B cell (primary cell): ENCODE measurements at regions not wholly inside any gene's neighbourhood (a gene's known extent, or its start where the extent isn't known, plus 50 kb on each side); places are given as distances from the start of the nearest gene placed in this dataset.

Source experiments
- ATAC-seq: fragments of 200-7000 bp; cut with Tn5 transposase; one replicate; pipeline ENCODE4 v1.10.0; 2021; ENCODE audit warnings: low read depth, mild to moderate bottlenecking, moderate number of reproducible peaks, moderate library complexity
- CTCF ChIA-PET: fragments of 350-600 bp; sonication (Branson Sonifier 250); formaldehyde crosslinking; loops from one replicate; lab custom pipeline; 2021; ENCODE audit warnings: antibody characterized with exemption, inconsistent platforms; lab: Charles Lee
- POLR2A ChIA-PET: fragments of 350-600 bp; sonication (Branson Sonifier 250); formaldehyde crosslinking; loops from one replicate; lab custom pipeline; 2021; ENCODE audit warnings: antibody characterized with exemption; lab: Charles Lee
- DNase-seq: peaks from one replicate; pipeline ENCODE4 v3.0.0; 2013
- H2AFZ ChIP-seq: 2 replicates; pipeline ENCODE4 v1.6.1; 2012; ENCODE audit warnings: mild to moderate bottlenecking, low read depth, low read length; ENCODE audit not compliant: insufficient read depth, poor library complexity, severe bottlenecking
- H3K27ac ChIP-seq, 2 donors: 1 replicate in 1 of 2; 2 replicates in 1 of 2; pipeline ENCODE4 v1.5.1; 2012 to 2013; ENCODE audit warnings: low read length in 2 of 2, mild to moderate bottlenecking in 2 of 2, moderate library complexity in 1 of 2
- H3K27me3 ChIP-seq, 4 experiments: fragments of 200-600 bp in 1 of 4; sonication (generic) in 1 of 4; replicated peaks in 1 of 4; 1 replicate in 2 of 4; 2 replicates in 2 of 4; pipeline versions ENCODE4 v1.6.1 to v1.7.0; 2013 to 2016; ENCODE audit warnings: low read length in 3 of 4, mild to moderate bottlenecking in 2 of 4, mixed read lengths in 1 of 4, moderate library complexity in 1 of 4; ENCODE audit not compliant: insufficient read depth in 4 of 4, control insufficient read depth in 3 of 4; ENCODE audit errors: control extremely low read depth in 1 of 4
- H3K36me3 ChIP-seq, 2 experiments: replicated peaks in 1 of 2; 1 replicate in 1 of 2; 2 replicates in 1 of 2; pipeline versions ENCODE4 v1.6.1 to v1.7.1; 2013; ENCODE audit warnings: low read length in 1 of 2; ENCODE audit not compliant: insufficient read depth in 2 of 2, control insufficient read depth in 1 of 2; ENCODE audit errors: control extremely low read depth in 1 of 2, extremely low read depth in 1 of 2
- H3K4me1 ChIP-seq, 2 donors: fragments of 200-600 bp in 1 of 2; sonication (generic) in 1 of 2; 1 replicate in 1 of 2; 2 replicates in 1 of 2; pipeline versions ENCODE4 v1.5.1 to v1.6.1; 2013 to 2017; ENCODE audit warnings: low read length in 2 of 2; ENCODE audit not compliant: control insufficient read depth in 2 of 2, insufficient read depth in 2 of 2
- H3K4me2 ChIP-seq: replicated peaks from 2 replicates; pipeline ENCODE3; 2012; ENCODE audit warnings: mild to moderate bottlenecking, low read depth, low read length; ENCODE audit not compliant: poor library complexity, severe bottlenecking
- H3K4me3 ChIP-seq, 5 experiments: fragments of 200-600 bp in 1 of 5; sonication (generic) in 1 of 5; 1 replicate in 3 of 5; 2 replicates in 2 of 5; pipeline versions ENCODE4 v1.5.1 to v1.7.0; 2011 to 2016; ENCODE audit warnings: low read length in 4 of 5, mild to moderate bottlenecking in 4 of 5, low read depth in 2 of 5, control low read depth in 1 of 5, moderate library complexity in 1 of 5; ENCODE audit not compliant: insufficient read depth in 1 of 5; ENCODE audit errors: control extremely low read depth in 1 of 5, extremely low read depth in 1 of 5
- H3K79me2 ChIP-seq: fragments of 200-600 bp; sonication (generic); one replicate; pipeline ENCODE4 v1.6.0; 2016; ENCODE audit warnings: low read length; ENCODE audit not compliant: control insufficient read depth, insufficient read depth
- H3K9ac ChIP-seq: fragments of 200-600 bp; sonication (generic); 2 replicates; pipeline ENCODE4 v1.6.1; 2017; ENCODE audit warnings: mild to moderate bottlenecking, low read length, moderate library complexity
- H3K9me3 ChIP-seq, 3 donors: one replicate each; pipeline versions ENCODE4 v1.6.1 to v1.7.1; 2013; ENCODE audit warnings: low read length in 2 of 3; ENCODE audit not compliant: control insufficient read depth in 2 of 3, insufficient read depth in 1 of 3; ENCODE audit errors: control extremely low read depth in 1 of 3
- H4K20me1 ChIP-seq: 2 replicates; pipeline ENCODE4 v1.6.0; 2012; ENCODE audit warnings: mild to moderate bottlenecking, low read length; ENCODE audit not compliant: insufficient read depth, control insufficient read depth, poor library complexity, severe bottlenecking
- H3K27ac Mint-ChIP-seq: one replicate; pipeline ENCODE4 v1.8.0; 2021; ENCODE audit warnings: mixed read lengths
- H3K27me3 Mint-ChIP-seq: one replicate; pipeline ENCODE4 v1.8.0; 2021; ENCODE audit warnings: mixed read lengths
- H3K4me1 Mint-ChIP-seq: one replicate; pipeline ENCODE4 v1.8.0; 2021; ENCODE audit warnings: mixed read lengths
- H3K4me3 Mint-ChIP-seq: one replicate; pipeline ENCODE4 v1.8.0; 2021; ENCODE audit warnings: mixed read lengths
- H3K9me3 Mint-ChIP-seq: one replicate; pipeline ENCODE4 v1.8.0; 2022; ENCODE audit warnings: mixed read lengths; ENCODE audit not compliant: insufficient read depth
- EZH2 ChIP-seq: IDR thresholded peaks from 2 replicates; pipeline ENCODE4 v1.6.1; 2012; ENCODE audit warnings: borderline replicate concordance, low read depth, mild to moderate bottlenecking, moderate library complexity, low read length; ENCODE audit not compliant: insufficient read depth, poor library complexity, severe bottlenecking
- WGBS: methylation state at CpG from one replicate; pipeline ENCODE4 v1.1.5; 2013; ENCODE audit warnings: missing lambda C conversion rate; ENCODE audit not compliant: insufficient coverage; 5-methylcytosine and 5-hydroxymethylcytosine counted together
- intact Hi-C: fragments of 100-400 bp; cut with micrococcal nuclease; formaldehyde crosslinking; loops from one replicate; pipeline ENCODE4 v1.10.0; 2022
- TF ChIP-seq, protein P1 (sequence below): fragments of 200-600 bp; IDR thresholded peaks from one replicate; pipeline ENCODE4 v1.8.0; 2022; ENCODE audit warnings: antibody characterized with exemption, mild to moderate bottlenecking

DNA sequence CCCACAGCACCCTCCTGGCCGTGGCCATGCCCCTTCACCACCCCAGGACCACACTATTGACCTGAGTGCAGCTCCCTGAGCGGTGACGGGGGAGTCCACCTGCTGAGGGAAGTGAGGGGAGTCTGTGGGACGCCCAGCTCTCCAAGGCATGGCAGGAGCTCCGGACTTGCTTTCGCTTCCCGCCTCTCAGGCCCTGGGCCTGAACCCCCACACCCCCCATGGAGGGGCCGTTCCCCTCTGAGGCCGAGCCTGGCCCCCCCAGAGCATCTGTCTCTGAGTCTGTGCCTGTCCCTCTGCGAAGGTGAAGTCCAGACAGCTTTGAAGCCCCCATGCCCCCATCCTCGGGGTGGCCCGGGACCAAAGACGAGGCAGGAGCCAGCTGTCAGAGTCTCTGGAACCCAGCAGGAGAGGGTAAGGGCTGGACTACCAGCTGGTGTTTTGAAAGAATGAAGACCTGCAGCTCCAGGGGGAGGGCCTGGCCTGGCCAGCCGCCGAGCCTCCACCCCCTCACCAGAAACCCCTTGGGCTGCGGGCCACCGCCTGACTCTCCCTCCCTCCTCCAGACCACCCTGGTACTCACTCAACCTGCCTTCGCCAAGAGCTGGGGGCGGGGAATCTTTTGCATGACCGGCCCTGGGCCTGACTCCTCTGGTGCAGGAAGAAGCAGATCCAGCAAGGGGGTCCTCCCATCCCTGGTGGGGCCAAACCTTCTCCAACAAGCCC lies 114.0 kb downstream of the PDGFA start:
- 88% methylated on average over 17 of the region's 20 CpGs for WGBS
- Histone ChIP-seq H3K27me3 (no peaks in the 10 kb centered on the region), H3K4me3 (no peak overlapping the region), H3K4me2 (no peak overlapping the region), H3K4me1 (no peaks in the 10 kb centered on the region), H3K9me3 (peaks cover 0 to 7% (median 0%) of the 10 kb centered on the region in 3 donors), H3K9ac (no peak overlapping the region), H3K79me2 (no peaks in the 10 kb centered on the region), H2AFZ (no peak overlapping the region), H3K27ac (no peak overlapping the region), H3K36me3 (no peaks in the 10 kb centered on the region), H4K20me1 (no peaks in the 10 kb centered on the region)
- intact Hi-C loops, result no loop called here
- ChIA-PET POLR2A (no interaction called here), CTCF (no interaction called here)
- Mint-ChIP-seq H3K9me3 (no peaks in the 10 kb centered on the region), H3K27ac (no peak overlapping the region), H3K4me3 (no peak overlapping the region), H3K4me1 (no peaks in the 10 kb centered on the region), H3K27me3 (peaks cover 5% of the 10 kb centered on the region)
- TF ChIP-seq, protein P1, sequence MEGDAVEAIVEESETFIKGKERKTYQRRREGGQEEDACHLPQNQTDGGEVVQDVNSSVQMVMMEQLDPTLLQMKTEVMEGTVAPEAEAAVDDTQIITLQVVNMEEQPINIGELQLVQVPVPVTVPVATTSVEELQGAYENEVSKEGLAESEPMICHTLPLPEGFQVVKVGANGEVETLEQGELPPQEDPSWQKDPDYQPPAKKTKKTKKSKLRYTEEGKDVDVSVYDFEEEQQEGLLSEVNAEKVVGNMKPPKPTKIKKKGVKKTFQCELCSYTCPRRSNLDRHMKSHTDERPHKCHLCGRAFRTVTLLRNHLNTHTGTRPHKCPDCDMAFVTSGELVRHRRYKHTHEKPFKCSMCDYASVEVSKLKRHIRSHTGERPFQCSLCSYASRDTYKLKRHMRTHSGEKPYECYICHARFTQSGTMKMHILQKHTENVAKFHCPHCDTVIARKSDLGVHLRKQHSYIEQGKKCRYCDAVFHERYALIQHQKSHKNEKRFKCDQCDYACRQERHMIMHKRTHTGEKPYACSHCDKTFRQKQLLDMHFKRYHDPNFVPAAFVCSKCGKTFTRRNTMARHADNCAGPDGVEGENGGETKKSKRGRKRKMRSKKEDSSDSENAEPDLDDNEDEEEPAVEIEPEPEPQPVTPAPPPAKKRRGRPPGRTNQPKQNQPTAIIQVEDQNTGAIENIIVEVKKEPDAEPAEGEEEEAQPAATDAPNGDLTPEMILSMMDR, result no peak
- no peak for TF ChIP-seq EZH2
- DNase-seq, result no peak
- no peak for ATAC-seq

DNA sequence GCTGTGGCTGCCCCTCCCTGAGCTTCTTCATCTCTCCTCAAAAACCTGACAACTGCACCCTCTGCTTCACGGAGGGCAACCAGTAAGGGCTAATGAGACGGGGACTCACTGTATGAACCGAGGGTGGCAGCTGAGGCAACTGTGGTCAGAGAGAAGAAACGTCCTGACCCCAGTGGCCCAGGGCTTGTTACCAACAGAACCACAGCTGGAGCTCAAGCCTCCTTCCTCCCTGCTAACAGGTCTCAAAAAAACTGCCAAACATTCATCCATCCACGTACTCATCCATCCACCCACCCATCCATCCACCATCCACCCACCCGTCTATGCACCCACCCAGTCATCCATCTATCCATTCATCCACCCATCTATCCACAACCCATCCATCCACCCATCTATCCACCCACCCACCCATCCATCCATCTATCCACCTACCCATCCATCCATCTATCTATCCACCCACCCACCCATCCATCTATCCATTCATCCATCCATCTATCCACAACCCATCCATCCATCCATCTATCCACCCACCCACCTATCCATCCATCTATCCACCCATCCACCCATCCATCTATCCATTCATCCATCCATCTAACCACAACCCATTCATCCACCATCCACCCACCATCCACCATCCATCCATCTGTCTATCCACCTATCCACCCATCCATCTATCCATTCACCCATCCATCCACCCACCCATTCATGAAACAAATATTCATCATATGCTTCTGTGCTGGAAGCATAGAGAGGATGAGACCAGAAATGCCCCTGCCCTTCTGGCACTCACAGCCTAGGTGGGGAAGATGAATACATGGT lies 111.7 kb downstream of the PDGFA start:
- no peak overlapping the region for H3K9ac ChIP-seq
- no peaks in the 10 kb centered on the region for H3K79me2 ChIP-seq
- no peak for DNase-seq
- intact Hi-C loops, result no loop called here
- no peak overlapping the region for H3K4me2 ChIP-seq
- POLR2A ChIA-PET, result no interaction called here
- H3K4me1 Mint-ChIP-seq, result peaks cover 4% of the 10 kb centered on the region
- peaks cover 5% of the 10 kb centered on the region for H3K27me3 Mint-ChIP-seq
- CTCF ChIA-PET, result no interaction called here
- H3K36me3 ChIP-seq, result no peaks in the 10 kb centered on the region
- H3K9me3 Mint-ChIP-seq, result no peaks in the 10 kb centered on the region
- H3K4me1 ChIP-seq, result peaks cover 0 to 3% of the 10 kb centered on the region in 2 donors
- no peak overlapping the region for H3K4me3 ChIP-seq
- no peak overlapping the region for H3K4me3 Mint-ChIP-seq
- WGBS, result 82% methylated on average over 6 of the region's 6 CpGs
- no peaks in the 10 kb centered on the region for H4K20me1 ChIP-seq
- H3K9me3 ChIP-seq, result peaks cover 0 to 2% (median 0%) of the 10 kb centered on the region in 3 donors
- no peak for ATAC-seq
- H2AFZ ChIP-seq, result no peak overlapping the region
- H3K27me3 ChIP-seq, result no peaks in the 10 kb centered on the region
- TF ChIP-seq, protein P1, result no peak
- no peak for TF ChIP-seq EZH2
- H3K27ac Mint-ChIP-seq, result no peak overlapping the region
- H3K27ac ChIP-seq, result no peak overlapping the region
